ENCODE measurements at regions not wholly inside any gene's neighbourhood (a gene's known extent, or its start where the extent isn't known, plus 50 kb on each side); places are given as distances from the start of the nearest gene placed in this dataset.

DNA sequence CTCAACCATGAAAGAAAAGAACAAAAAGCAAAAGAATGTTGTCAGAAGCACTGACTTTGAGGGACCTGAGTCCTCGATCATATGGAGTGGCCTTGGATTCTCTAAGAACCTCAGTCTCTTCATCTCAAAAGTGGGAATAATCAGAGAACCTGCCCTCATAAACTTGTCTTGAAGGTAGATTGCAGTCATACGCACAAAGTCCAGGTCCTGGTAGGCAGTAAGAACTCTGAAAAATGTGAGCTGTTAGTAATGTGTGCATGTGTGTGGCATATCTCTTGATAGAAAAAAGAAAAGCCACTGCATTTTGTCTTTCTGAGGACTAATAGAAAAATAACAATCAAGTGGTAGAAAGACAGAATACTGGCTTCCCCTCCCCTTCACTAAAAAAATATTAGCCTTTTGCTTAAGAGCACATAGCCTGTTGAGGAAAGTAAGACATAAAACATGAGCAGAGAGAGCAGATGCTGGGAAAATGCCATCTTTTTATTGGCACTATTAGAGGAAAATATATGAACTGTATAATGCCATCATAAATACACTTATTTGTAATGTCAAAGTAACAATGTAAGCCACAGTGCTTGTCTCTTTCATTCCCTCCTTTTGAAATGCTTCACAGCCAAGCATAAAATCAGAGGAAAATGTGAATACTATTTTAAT is 205.1 kb upstream of the TBX3 start (continued):
- TF ChIP-seq, protein P1, sequence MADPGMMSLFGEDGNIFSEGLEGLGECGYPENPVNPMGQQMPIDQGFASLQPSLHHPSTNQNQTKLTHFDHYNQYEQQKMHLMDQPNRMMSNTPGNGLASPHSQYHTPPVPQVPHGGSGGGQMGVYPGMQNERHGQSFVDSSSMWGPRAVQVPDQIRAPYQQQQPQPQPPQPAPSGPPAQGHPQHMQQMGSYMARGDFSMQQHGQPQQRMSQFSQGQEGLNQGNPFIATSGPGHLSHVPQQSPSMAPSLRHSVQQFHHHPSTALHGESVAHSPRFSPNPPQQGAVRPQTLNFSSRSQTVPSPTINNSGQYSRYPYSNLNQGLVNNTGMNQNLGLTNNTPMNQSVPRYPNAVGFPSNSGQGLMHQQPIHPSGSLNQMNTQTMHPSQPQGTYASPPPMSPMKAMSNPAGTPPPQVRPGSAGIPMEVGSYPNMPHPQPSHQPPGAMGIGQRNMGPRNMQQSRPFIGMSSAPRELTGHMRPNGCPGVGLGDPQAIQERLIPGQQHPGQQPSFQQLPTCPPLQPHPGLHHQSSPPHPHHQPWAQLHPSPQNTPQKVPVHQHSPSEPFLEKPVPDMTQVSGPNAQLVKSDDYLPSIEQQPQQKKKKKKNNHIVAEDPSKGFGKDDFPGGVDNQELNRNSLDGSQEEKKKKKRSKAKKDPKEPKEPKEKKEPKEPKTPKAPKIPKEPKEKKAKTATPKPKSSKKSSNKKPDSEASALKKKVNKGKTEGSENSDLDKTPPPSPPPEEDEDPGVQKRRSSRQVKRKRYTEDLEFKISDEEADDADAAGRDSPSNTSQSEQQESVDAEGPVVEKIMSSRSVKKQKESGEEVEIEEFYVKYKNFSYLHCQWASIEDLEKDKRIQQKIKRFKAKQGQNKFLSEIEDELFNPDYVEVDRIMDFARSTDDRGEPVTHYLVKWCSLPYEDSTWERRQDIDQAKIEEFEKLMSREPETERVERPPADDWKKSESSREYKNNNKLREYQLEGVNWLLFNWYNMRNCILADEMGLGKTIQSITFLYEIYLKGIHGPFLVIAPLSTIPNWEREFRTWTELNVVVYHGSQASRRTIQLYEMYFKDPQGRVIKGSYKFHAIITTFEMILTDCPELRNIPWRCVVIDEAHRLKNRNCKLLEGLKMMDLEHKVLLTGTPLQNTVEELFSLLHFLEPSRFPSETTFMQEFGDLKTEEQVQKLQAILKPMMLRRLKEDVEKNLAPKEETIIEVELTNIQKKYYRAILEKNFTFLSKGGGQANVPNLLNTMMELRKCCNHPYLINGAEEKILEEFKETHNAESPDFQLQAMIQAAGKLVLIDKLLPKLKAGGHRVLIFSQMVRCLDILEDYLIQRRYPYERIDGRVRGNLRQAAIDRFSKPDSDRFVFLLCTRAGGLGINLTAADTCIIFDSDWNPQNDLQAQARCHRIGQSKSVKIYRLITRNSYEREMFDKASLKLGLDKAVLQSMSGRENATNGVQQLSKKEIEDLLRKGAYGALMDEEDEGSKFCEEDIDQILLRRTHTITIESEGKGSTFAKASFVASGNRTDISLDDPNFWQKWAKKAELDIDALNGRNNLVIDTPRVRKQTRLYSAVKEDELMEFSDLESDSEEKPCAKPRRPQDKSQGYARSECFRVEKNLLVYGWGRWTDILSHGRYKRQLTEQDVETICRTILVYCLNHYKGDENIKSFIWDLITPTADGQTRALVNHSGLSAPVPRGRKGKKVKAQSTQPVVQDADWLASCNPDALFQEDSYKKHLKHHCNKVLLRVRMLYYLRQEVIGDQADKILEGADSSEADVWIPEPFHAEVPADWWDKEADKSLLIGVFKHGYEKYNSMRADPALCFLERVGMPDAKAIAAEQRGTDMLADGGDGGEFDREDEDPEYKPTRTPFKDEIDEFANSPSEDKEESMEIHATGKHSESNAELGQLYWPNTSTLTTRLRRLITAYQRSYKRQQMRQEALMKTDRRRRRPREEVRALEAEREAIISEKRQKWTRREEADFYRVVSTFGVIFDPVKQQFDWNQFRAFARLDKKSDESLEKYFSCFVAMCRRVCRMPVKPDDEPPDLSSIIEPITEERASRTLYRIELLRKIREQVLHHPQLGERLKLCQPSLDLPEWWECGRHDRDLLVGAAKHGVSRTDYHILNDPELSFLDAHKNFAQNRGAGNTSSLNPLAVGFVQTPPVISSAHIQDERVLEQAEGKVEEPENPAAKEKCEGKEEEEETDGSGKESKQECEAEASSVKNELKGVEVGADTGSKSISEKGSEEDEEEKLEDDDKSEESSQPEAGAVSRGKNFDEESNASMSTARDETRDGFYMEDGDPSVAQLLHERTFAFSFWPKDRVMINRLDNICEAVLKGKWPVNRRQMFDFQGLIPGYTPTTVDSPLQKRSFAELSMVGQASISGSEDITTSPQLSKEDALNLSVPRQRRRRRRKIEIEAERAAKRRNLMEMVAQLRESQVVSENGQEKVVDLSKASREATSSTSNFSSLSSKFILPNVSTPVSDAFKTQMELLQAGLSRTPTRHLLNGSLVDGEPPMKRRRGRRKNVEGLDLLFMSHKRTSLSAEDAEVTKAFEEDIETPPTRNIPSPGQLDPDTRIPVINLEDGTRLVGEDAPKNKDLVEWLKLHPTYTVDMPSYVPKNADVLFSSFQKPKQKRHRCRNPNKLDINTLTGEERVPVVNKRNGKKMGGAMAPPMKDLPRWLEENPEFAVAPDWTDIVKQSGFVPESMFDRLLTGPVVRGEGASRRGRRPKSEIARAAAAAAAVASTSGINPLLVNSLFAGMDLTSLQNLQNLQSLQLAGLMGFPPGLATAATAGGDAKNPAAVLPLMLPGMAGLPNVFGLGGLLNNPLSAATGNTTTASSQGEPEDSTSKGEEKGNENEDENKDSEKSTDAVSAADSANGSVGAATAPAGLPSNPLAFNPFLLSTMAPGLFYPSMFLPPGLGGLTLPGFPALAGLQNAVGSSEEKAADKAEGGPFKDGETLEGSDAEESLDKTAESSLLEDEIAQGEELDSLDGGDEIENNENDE (IDR thresholded peaks at IDR 0.05; ENCODE audit: insufficient replicate concordance, low read length): no peak
- TF ChIP-seq ZNF274 (IDR thresholded peaks at IDR 0.05; ENCODE audit: borderline replicate concordance, extremely low read depth, low read length) (no peak), EZH2 (IDR thresholded peaks at IDR 0.05; ENCODE audit: low read depth, low read length, severe bottlenecking) (no peak), CREB1 (IDR thresholded peaks at IDR 0.05) (no peak), SIN3A (conservative IDR thresholded peaks at IDR 0.05 in 1 of 2, IDR thresholded peaks at IDR 0.05 in 1 of 2; ENCODE audit: low read depth in 1 of 2, low read length in 2 of 2) (no peak), TCF12 (IDR thresholded peaks at IDR 0.05; ENCODE audit: low read depth, low read length) (no peak), CEBPB (IDR thresholded peaks at IDR 0.05; ENCODE audit: low read depth, low read length) (no peak), CBX8 (IDR thresholded peaks at IDR 0.05; ENCODE audit: borderline replicate concordance, low read depth, low read length) (no peak), SRF (IDR thresholded peaks at IDR 0.05; ENCODE audit: low read depth, low read length) (no peak), SIRT6 (IDR thresholded peaks at IDR 0.05; ENCODE audit: low read length) (no peak)

Data from H1 (cell line).